Activated T-helper 1 cell treated with anti-CD3 and anti-CD28 coated beads, Interleukin-12 subunit alpha, Interleukin-12 subunit beta, Interleukin-2, Interleukin-4 antibody, amounts not matched to agents 30 ng/mL and 10 ng/mL and 1 ng/mL, durations not matched to agents 14 hours and 24 hours and 36 hours (primary cell): ENCODE measurements at regions not wholly inside any gene's neighbourhood (a gene's known extent, or its start where the extent isn't known, plus 50 kb on each side); places are given as distances from the start of the nearest gene placed in this dataset.

Experiments
- DNase-seq: peaks from one replicate; pipeline ENCODE4 v3.0.0; 2021; ENCODE audit warnings: low spot score
- H3K27ac Mint-ChIP-seq: one replicate; pipeline ENCODE4 v1.8.0; 2021; ENCODE audit warnings: mild to moderate bottlenecking, mixed read lengths
- H3K27me3 Mint-ChIP-seq: one replicate; pipeline ENCODE4 v1.8.0; 2022; ENCODE audit warnings: mild to moderate bottlenecking, moderate library complexity, mixed read lengths; ENCODE audit not compliant: insufficient read depth
- H3K36me3 Mint-ChIP-seq: one replicate; pipeline ENCODE4 v1.8.0; 2021; ENCODE audit warnings: low read depth, mixed read lengths
- H3K4me1 Mint-ChIP-seq: one replicate; pipeline ENCODE4 v1.8.0; 2021; ENCODE audit warnings: low read depth, mixed read lengths
- H3K4me3 Mint-ChIP-seq: one replicate; pipeline ENCODE4 v1.8.0; 2021; ENCODE audit warnings: mild to moderate bottlenecking, moderate library complexity, mixed read lengths
- H3K9me3 Mint-ChIP-seq: one replicate; pipeline ENCODE4 v1.8.0; 2021; ENCODE audit warnings: mixed read lengths
- intact Hi-C: fragments of 100-400 bp; cut with micrococcal nuclease; formaldehyde crosslinking; loops from one replicate; pipeline ENCODE4 v1.15.1; 2024

DNA sequence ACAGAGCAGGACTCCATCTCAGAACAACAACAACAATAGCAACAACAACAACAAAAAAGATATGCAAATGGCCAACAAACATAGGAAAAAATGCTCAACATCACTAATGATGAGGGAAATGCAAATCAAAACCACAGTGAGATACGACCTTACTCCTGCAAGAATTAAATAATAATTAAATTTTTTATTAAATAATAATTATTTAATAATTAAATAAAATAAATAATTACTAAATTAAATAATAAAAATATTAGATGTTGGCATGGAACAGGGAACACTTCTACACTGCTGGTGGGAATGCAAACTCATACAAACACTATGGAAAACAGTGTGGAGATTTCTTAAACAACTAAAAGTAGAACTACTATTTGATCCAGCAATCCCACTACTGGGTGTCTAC is 1022.3 kb upstream of the B3GALT2 start:
- intact Hi-C loops: no loop called here

DNA sequence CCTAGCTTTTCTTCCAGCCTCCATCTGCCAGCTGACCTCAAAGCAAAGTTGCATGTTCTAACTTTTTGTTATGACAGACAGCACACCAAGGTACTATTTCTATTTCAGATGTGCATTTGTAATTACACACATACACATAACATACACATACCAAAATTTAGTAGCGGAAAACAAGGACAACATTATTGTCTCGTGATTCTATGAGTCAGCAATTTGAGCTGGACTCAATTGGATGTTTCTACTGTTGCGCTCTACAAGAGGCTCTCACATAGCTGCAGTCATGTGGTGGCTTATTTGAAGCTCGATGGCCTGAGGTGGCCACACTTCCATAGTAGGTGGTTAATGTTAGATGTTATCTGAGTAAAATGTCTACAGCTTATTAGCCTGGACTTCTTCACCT is 1010.1 kb upstream of the B3GALT2 start:
- no peak for DNase-seq
- Mint-ChIP-seq H3K27me3 (no peaks in the 10 kb centered on the region), H3K4me3 (no peak overlapping the region), H3K9me3 (no peaks in the 10 kb centered on the region), H3K27ac (no peak overlapping the region), H3K4me1 (no peaks in the 10 kb centered on the region), H3K36me3 (no peaks in the 10 kb centered on the region)
- intact Hi-C loops: no loop called here

More for the DNA sequence above, 1022.3 kb upstream of the B3GALT2 start:
- Mint-ChIP-seq H3K27ac (no peak overlapping the region), H3K4me3 (no peak overlapping the region), H3K9me3 (no peaks in the 10 kb centered on the region), H3K27me3 (no peaks in the 10 kb centered on the region), H3K36me3 (no peaks in the 10 kb centered on the region), H3K4me1 (no peaks in the 10 kb centered on the region)
- DNase-seq: no peak

DNA sequence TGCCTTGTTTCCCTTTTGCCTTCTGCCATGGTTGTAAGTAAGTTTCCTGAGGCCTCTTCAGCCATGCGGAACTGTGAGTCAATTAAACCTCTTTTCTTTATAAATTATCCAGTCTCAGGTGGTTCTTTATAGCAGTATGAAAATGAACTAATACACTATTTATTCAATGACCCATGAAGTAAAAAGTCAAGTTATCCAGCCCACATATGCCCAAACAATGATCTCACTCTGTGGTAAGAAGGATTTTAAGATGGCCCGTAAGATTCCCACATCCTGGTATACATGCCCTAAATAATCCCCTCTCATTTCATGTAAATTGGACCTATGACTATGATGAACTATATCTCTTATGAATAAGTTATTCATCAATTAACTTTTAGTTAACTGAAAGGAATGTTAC is 1008.3 kb upstream of the B3GALT2 start:
- no peak for DNase-seq
- no peaks in the 10 kb centered on the region for H3K36me3 Mint-ChIP-seq
- H3K4me1 Mint-ChIP-seq: no peaks in the 10 kb centered on the region
- intact Hi-C loops: no loop called here
- no peaks in the 10 kb centered on the region for H3K27me3 Mint-ChIP-seq
- H3K27ac Mint-ChIP-seq: no peak overlapping the region
- no peak overlapping the region for H3K4me3 Mint-ChIP-seq
- H3K9me3 Mint-ChIP-seq: no peaks in the 10 kb centered on the region

DNA sequence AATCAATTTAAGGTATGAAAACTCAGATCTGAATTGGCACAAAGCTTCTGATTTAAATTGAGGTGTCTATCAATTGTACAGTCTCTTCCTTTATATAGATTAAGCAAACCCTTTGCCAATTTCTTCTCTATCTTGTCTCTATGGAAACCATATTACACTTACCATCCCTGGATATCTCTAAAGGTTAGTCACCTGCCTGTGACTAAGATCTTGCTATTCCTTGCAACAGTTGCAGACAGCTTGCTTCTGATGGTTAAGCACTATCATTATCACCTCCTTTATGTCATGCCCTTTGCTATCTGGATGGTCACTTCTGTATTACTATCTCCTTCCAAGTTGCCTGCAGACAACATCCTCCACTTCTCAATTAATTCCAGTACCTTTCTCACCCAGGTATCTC is 998.6 kb upstream of the B3GALT2 start:
- no peaks in the 10 kb centered on the region for H3K36me3 Mint-ChIP-seq
- H3K27ac Mint-ChIP-seq: no peak overlapping the region
- no peaks in the 10 kb centered on the region for H3K9me3 Mint-ChIP-seq
- no peak for DNase-seq
- H3K4me3 Mint-ChIP-seq: no peak overlapping the region
- no peaks in the 10 kb centered on the region for H3K27me3 Mint-ChIP-seq
- intact Hi-C loops: no loop called here
- H3K4me1 Mint-ChIP-seq: no peaks in the 10 kb centered on the region

DNA sequence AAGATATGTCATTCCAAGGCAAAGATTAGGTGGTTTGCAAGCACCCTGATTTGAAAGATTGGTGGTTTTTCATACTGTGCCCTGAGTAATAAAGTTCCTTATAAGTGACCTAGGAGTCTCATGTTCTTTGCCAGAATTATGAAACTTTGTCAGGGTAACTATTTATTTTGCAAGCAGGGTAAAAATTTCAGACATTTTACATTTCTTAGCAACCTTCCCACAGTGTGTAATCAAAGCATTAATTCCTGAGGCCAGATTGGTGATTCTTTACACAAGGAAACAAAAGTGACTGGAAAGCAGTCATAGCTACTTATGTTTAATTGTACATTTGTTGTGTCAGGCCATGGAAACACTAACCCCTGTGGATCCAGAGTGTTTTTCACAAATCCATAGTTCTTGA is 998.0 kb upstream of the B3GALT2 start:
- H3K27ac Mint-ChIP-seq: no peak overlapping the region
- no peaks in the 10 kb centered on the region for H3K9me3 Mint-ChIP-seq
- H3K4me3 Mint-ChIP-seq: no peak overlapping the region
- H3K27me3 Mint-ChIP-seq: no peaks in the 10 kb centered on the region
- DNase-seq: no peak
- H3K4me1 Mint-ChIP-seq: no peaks in the 10 kb centered on the region
- intact Hi-C loops: no loop called here
- H3K36me3 Mint-ChIP-seq: no peaks in the 10 kb centered on the region

DNA sequence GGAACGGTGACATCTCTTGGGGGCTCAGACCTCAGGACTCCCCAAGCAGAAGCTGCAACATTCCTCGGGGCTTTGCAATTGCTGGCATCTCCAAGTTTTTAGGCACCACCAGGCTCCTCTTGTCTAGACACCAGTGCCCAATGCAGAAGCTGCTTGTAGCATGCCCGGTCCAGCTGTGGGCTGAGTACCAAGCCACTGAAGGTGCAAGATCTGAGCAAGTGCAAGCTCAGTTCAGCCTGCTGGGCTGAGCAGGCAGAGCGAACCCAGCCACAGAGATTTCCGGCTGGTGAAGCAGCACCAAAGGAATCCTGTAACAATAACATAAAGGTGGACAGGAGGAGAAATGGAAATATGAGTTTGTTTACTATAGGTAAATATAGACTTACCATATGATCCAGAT is 995.4 kb upstream of the B3GALT2 start:
- no peak for DNase-seq
- no peak overlapping the region for H3K4me3 Mint-ChIP-seq
- H3K27me3 Mint-ChIP-seq: peaks cover 3% of the 10 kb centered on the region
- H3K36me3 Mint-ChIP-seq: no peaks in the 10 kb centered on the region
- intact Hi-C loops: no loop called here
- no peaks in the 10 kb centered on the region for H3K9me3 Mint-ChIP-seq
- no peak overlapping the region for H3K27ac Mint-ChIP-seq
- no peaks in the 10 kb centered on the region for H3K4me1 Mint-ChIP-seq

DNA sequence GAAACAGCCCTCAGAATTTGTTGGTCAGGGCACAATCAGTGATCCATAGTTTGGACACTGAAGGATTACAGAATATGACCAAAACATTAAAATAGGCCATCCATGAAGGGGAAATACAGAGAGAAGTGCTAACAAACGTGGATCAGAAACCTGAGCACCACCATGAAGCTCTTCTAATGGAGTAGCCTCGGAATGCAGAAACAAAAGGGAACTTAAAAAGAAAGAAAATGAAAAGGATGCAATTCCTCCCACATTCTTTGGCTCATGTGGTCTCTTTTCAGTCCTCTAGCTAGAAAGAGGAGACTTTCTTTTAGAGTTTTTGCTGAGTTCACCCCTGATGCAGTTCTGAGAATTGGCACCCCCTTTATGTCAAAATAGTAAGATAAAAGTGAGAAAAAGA is 989.8 kb upstream of the B3GALT2 start:
- Mint-ChIP-seq H3K4me3 (no peak overlapping the region), H3K27ac (no peak overlapping the region), H3K9me3 (no peaks in the 10 kb centered on the region), H3K27me3 (peaks cover 3% of the 10 kb centered on the region), H3K4me1 (no peaks in the 10 kb centered on the region), H3K36me3 (no peaks in the 10 kb centered on the region)
- DNase-seq: no peak
- intact Hi-C loops: no loop called here

DNA sequence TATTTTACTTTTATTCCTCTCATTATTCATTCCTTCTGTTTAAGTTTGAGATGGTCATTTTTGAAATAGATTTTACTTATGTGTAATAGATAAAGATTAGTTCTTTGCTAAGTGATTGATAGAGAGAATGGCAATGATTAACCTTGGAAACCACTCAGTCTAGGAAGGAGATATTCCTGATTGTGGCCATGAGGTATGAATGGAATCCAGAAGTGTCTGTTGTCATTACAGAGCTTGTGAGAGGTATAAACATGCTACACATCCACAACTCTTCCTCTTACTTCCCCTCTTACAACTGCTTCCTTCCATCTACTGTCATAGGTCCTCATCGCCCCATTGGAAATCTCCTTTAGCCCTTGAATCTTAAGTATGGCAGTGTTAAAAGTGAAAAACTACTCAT is 988.8 kb upstream of the B3GALT2 start:
- no peaks in the 10 kb centered on the region for H3K9me3 Mint-ChIP-seq
- intact Hi-C loops: no loop called here
- H3K4me3 Mint-ChIP-seq: no peak overlapping the region
- no peak overlapping the region for H3K27ac Mint-ChIP-seq
- no peak for DNase-seq
- H3K4me1 Mint-ChIP-seq: no peaks in the 10 kb centered on the region
- H3K36me3 Mint-ChIP-seq: no peaks in the 10 kb centered on the region
- peaks cover 3% of the 10 kb centered on the region for H3K27me3 Mint-ChIP-seq

DNA sequence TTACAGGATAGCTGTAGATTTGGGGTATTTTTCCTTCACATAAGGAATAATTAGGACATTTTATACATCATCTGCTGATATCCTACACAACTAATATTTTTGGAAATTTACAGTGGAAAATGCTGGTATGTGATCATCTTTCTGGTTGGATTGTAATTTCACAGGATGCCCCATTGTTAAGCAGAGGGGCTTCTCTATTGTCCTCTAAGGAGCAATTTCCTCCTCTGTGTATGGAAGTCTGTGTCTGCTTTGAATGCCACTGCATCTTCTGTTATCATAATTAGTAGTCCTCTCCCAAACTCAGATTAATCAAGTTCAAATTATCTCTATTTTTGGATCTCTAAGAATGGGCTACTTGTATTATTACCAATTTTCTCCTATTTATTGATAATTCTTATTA is 988.1 kb upstream of the B3GALT2 start:
- Mint-ChIP-seq H3K27me3 (peaks cover 3% of the 10 kb centered on the region), H3K4me3 (no peak overlapping the region), H3K27ac (no peak overlapping the region), H3K9me3 (no peaks in the 10 kb centered on the region), H3K4me1 (no peaks in the 10 kb centered on the region), H3K36me3 (no peaks in the 10 kb centered on the region)
- intact Hi-C loops: no loop called here
- no peak for DNase-seq

DNA sequence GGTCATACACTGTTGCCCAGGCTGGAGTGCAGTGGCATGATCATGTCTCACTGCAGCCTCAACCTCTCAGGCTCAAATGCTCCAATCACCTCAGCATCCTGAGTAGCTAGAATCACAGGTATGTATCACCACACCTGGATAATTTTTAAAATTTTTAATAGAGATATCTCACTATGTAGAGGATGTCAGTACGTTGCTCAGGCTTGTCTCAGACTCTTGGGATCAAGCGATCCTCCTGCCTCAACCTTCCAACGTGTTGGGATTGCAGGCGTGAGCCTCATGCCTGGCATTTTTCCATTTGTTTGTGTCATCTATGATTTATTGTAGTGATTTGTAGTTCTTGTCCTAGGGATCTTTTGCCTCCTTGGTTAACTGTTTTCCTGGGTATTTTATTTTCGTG is 985.2 kb upstream of the B3GALT2 start:
- no peak for DNase-seq
- Mint-ChIP-seq H3K27me3 (peaks cover 2% of the 10 kb centered on the region), H3K4me1 (no peaks in the 10 kb centered on the region), H3K36me3 (no peaks in the 10 kb centered on the region), H3K27ac (no peak overlapping the region), H3K4me3 (no peak overlapping the region), H3K9me3 (no peaks in the 10 kb centered on the region)
- intact Hi-C loops: no loop called here

DNA sequence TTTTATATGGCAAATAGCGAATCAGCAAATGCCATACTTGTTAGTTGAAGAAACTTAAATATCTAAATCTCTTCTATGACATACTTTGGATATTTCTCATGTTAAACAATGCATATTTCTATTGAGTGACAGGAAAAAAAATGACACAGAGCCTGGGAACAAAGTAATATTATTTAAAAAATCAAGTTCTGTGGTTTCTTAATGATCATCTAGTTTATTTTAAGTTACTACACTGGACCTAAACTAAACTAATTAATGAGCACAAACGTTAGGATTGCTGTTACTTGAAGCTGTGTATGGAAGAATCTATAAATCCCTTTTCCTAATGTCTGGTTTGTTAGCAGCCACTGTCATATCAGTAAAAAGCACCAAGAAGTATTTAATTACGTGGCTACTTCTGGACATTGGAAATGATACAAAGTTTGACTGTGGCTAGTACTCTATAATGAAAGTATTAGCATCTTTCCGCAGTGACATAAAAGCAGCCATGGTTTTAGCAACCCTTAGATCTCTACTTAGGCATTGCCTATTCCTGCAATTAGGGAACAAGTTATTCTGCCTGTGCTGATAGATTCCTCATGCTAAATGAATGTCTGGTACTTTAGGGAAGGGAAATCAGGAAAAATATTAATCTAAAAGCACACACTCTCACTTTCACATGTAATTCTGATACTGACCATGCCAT is 981.7 kb upstream of the B3GALT2 start:
- intact Hi-C loops: no loop called here
- no peaks in the 10 kb centered on the region for H3K9me3 Mint-ChIP-seq
- peaks cover 2% of the 10 kb centered on the region for H3K27me3 Mint-ChIP-seq
- H3K36me3 Mint-ChIP-seq: no peaks in the 10 kb centered on the region
- no peak overlapping the region for H3K4me3 Mint-ChIP-seq
- no peak for DNase-seq
- no peaks in the 10 kb centered on the region for H3K4me1 Mint-ChIP-seq
- H3K27ac Mint-ChIP-seq: no peak overlapping the region

DNA sequence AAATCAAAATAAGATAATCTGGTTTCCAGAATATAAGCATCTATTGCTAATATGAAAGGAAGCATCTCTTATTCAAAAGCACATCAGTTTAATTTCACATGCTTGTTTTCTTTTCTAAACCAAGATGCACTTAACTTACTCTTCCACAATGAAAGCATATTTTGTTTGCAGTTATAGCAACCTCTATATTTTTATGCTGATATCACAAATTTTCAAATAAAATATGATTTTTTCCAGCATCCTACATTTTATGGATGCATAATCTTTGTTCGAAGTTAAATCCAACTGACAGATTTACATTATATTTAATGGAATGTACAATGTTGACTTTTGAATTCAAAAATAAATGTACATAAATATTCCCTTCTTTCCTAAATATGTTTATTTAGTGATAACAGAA is 978.3 kb upstream of the B3GALT2 start:
- peaks cover 2% of the 10 kb centered on the region for H3K27me3 Mint-ChIP-seq
- H3K4me1 Mint-ChIP-seq: no peaks in the 10 kb centered on the region
- intact Hi-C loops: no loop called here
- no peak overlapping the region for H3K27ac Mint-ChIP-seq
- no peaks in the 10 kb centered on the region for H3K9me3 Mint-ChIP-seq
- no peak for DNase-seq
- no peak overlapping the region for H3K4me3 Mint-ChIP-seq
- H3K36me3 Mint-ChIP-seq: no peaks in the 10 kb centered on the region

DNA sequence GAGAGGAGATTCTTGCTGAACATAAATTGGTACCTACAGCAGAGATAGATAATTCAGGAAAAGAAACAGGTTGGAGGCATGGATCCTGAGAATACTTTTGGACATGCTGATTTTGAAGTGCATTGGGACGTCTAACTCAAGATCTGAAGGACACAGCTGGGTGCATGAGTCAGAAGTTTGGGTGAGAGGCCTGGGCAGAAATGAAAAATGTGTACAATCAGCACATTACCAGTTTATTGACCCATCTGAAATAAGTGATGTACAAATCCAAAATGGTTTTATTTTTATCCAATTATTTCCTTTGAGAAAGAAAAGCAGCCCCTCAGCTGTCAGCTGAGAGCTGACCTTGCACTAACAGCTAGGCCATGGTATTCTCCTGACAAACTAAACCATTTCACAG is 975.2 kb upstream of the B3GALT2 start:
- DNase-seq: no peak
- H3K27ac Mint-ChIP-seq: no peak overlapping the region
- H3K27me3 Mint-ChIP-seq: no peaks in the 10 kb centered on the region
- intact Hi-C loops: no loop called here
- H3K4me3 Mint-ChIP-seq: no peak overlapping the region
- no peaks in the 10 kb centered on the region for H3K9me3 Mint-ChIP-seq
- no peaks in the 10 kb centered on the region for H3K4me1 Mint-ChIP-seq
- H3K36me3 Mint-ChIP-seq: no peaks in the 10 kb centered on the region

DNA sequence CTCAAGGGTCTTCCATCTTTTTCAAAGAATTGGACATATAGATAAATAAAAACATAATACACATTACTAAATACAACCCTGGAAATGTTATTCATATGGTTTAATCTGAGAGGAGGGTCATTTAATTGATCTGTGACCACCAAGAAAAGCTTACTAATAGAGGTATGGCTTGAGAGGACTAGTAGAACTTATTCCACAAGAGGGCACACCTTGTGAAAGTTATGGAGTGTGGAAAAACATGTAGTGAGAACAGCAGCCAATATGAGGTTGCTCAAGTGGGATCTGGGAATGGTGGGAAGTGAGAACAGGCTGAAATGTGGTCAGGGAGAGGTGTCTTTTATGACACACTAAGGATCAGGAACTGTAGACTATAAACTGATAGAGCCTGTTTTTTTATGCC is 973.5 kb upstream of the B3GALT2 start:
- Mint-ChIP-seq H3K27me3 (no peaks in the 10 kb centered on the region), H3K9me3 (no peaks in the 10 kb centered on the region), H3K36me3 (no peaks in the 10 kb centered on the region), H3K27ac (no peak overlapping the region), H3K4me1 (no peaks in the 10 kb centered on the region), H3K4me3 (no peak overlapping the region)
- DNase-seq: no peak
- intact Hi-C loops: no loop called here
